HG03354 (cell line): ENCODE measurements at regions not wholly inside any gene's neighbourhood (a gene's known extent, or its start where the extent isn't known, plus 50 kb on each side); places are given as distances from the start of the nearest gene placed in this dataset.
A peak's percentile ranks its signal among the peaks of the same experiment; 100 is the strongest.

Experiments
- ATAC-seq: cut with Tn5 transposase; IDR thresholded peaks from one replicate; pipeline ENCODE4 v1.9.1; 2021; ENCODE audit warnings: mild to moderate bottlenecking; ENCODE audit not compliant: unreplicated experiment, poor library complexity, severe bottlenecking

DNA sequence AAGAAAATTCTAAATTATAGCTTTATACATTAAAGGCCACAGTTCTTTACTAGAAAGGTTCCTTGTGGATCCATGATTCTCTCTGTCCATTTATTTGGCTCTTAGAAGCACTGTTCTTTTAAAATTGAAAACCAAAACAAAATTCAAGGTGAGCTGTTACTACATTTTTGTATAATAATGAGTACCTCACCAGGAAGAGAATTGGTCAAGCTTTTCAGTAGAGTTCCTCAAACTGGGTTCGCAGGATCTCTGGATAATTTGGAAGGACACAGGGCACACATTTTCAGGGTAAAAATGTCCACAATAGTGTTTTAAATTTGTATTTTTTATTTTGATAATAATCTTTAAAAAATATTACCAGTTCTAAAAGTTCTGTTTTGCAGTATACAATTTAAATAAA is 93.0 kb downstream of the PPP1R3A start:
- no peak for ATAC-seq

DNA sequence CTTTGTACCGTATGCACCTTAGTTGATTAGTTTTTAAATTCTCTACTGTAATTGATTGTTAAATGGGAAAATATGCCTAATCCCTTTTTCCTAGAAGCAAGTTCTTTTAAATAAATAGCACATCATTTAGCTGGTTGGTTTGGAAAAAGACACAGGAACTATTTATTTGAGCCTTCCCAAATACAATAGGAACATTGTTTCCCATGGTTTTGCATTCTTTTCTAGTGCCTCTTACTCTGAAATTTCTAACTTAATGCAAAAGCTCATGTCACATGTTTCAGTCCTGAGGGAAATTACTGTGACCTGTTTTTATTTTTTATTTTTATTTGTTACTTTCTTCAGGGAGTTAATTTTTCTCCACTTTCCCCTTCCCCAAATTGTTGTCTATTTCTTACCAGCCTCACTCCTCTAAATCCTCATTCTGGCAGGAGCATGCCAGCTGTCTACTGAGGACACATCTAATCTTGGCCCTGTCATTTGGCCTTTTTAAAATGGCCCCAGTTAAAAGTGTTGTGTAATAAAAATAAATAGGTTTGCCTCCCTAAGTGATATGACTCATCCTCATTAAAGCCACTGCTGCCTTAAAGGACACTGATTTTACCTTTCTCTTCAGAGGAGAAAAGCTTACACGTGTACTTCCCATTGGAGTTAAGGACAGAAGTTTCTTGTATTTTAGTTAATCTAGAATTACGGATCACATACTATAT is 94.5 kb downstream of the PPP1R3A start:
- ATAC-seq, result no peak

DNA sequence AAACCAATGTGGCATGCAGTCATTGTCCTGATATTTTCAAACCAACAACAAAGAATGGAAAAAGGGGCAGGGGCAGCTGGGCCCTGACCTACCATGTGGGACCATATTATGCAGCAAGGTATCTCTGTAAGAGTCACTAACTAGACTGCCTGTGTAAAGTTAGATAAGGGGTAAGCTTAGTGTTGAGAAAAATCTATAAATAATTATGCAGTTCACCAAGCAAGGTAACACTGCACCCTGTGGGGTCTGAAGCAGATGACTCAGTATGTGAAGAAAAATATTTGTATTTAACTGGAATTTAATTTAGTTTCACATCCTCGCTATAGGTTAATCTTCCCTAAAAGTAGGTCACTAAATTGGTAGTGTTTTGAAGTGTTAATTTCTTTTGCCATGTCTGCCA is 99.3 kb downstream of the PPP1R3A start:
- ATAC-seq, result no peak

DNA sequence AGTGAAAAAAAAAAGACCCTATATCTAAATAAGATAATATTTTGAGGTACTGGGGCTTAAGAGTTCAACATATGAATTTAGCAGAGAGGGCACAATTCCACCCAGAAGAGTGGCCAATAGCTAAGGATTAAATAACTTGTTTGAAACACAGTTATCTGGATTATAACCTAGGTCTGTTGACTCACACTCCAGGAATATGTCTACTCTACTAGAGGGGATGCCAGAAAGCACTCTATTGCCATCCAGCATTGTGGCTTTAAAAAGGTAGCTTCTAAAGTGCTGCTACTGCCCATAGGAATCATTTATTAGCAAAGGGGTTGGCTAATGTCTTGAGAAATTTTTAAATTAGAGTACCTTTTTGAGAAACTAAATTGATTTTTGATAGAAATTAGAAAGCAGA is 102.2 kb downstream of the PPP1R3A start:
- ATAC-seq, result no peak

DNA sequence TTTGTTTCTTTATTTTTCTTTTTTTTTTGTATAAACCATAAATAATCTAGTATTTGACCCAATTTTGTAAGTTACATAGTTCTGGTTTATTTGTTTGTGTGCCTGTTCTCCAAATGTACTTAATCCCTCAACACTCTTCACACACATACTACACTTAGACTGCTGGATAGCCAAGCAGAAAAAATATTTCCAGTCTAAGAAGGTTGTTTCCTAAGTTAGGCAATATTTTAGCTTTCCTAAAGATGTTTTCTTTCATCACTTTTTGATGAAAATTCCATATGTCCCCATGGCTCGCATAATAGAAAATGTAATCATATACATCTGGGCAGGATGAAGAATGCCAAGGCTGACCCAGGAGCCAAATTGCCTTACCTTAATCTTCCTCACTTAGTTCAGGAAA is 105.3 kb downstream of the PPP1R3A start:
- ATAC-seq, result no peak

DNA sequence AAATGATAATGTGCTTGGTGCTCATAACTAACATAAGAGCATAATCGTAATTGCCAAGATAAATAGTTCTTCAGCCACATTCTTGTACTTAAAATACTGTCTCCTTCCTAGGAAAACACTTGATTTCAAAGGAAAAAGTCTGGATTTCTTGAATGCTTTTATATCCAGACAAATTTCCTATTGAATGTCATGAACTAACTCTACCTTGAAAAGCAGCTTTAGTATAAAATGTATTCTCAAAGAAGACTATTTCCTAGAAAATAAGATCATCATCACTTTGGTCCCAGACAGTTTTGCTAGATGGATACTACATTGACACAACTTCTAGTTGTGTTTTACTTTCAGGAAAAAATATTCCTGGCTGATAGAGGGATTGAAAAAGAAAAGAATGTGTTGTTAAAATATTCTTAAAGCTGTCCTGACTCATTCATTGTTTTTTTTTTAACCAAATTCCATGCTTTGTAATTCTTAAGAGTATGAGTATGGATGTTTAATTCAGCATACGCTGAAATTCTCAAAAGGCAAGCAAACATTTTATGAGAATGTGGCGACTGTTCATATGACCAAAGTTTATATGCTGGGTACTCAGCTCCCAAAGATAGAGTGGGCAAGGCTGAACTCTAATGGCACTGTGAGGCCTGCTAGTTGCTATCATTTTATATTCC is 106.1 kb downstream of the PPP1R3A start:
- no peak for ATAC-seq

DNA sequence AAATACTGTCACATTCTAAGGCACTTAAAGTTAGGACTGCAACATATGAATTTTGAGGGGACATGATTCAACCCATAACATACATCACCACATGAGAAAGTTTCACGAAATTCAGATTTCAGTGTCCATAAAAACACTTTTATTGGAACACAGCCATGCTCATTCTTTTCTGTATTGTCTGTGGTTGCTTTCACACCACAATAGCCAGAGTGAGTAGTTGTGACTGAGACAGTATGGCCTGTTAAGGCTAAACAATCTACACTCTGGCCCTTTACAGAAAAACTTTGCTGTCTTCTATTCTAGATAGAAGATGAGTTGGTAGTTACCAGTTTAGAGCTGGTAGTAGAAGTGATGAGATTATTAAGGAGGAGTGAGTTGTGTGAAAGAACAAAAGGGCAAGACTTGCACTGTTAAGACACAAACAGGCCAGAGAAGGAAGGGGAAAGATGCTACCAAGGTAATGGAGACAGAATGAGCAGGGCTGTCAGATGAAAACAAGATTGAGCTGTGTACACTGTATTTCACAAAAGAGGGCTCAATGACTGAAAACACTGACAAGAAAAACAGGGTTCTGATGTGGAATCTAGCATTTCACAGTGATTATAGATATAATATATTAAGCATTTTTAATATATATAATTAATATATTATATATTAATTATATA is 108.6 kb downstream of the PPP1R3A start:
- no peak for ATAC-seq

DNA sequence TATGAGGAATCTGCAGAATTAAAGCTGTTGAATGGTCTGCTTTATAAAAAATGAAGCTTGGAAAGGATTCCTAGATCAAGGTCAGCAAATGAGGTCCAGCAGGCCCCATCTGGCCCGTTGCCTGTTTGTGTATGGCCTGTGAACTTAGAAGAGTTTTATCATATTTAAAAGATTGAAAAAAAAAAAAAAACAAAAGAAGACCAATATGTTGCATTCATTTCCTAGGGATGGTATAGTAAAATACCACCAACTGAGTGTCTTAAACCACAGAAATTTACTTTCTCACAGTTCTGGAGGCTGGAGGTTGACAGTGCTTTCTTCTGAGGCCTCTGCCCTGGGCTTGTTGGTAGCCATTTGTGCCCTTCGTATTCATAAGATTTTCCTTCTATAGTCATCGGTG is 109.2 kb downstream of the PPP1R3A start:
- no peak for ATAC-seq

DNA sequence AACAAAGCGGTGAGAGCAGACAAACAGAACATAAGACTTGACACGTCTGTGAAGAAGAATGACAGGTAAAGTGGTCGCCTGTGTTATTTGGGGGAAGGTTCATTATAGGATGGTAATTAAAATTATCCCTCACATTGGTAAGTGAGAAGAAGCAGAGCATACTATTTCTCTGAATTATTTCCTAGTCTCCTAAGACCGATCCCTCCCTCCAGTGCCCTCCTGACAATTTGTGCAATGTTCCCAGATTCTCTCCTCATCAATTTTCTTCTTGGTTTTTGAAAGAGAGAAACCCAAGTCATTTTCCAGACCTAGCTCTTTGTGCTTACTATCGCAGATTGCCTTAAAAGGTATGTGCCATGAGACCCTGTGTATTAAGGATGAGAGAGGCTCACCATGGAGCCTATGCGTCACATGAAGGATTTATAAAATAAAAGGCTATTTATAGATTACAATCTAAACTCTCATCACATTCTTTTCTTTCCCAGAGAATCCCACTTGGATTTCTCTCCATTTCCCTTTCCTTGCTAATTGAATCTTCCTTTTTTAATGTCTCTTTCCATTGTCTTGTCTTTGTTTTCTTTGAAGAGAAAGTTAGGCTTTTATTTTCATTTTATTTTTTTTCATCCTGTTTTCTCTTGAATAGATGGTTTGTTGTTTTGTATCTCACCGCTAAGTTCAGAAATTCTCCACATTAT is 112.0 kb downstream of the PPP1R3A start:
- ATAC-seq, result no peak

DNA sequence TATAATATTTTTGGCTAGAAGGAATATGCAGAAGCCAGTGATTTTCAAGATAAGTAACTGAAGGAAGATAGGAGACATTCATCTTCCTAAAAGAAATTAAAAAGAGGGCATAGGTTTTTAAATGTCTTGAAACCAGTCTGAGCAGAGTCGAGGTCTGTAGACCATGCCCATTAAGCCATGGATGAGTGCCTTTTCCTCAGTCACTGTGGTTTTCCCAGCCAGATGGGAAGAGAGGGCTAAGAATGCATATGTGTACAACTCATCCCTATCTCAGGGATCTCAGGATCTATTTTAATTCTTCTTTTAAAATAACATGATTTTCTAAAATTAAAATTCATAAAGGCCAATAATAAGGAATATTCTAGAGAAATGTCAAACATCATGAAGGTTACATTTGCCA is 112.8 kb downstream of the PPP1R3A start:
- no peak for ATAC-seq

DNA sequence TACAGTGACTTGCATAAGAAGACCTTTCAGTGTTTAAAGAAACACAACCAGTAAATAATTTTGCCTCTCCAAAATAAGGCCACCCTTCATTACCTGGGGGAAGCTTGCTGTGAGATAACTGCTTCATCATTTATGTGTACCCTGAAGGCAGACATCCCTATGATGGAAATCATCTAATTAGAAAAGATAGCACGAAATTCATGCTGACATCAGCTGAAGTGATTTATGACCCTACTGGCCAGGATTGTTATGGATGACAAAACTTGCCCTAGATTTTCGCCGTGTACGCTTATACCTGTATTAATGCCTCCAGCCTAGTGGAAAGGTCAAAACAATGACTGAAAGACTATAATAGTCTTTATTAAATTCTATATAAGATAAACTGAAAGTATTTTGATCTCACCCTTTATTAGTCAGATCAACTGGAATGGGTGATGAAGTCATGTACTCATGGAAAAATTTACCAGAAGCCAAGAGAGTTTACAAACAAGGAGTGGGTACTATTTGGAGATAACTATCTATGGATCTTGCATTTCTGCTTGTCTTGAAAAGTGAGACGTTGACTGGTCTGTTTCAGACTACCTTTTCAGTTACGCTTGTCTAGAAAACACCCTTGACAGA is 114.2 kb downstream of the PPP1R3A start:
- ATAC-seq, result no peak

DNA sequence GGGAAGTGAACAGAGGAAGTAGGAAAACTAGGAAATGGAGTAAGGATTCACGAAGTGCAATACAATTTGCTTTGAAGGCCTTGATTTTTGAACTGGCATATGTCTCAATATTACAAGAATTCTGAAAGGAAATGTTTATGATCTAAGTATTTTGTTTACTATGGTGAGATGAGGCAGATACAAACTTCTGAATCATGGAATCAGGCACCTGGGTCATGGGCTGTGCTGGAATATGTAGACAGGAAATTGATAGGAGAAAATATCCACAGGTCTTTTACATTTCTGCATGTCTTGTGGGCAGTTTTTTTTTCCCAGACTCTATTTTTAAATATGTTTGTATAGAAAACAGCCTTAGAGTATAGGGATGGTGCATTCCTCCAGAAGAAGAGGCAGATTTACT is 117.1 kb downstream of the PPP1R3A start:
- no peak for ATAC-seq

DNA sequence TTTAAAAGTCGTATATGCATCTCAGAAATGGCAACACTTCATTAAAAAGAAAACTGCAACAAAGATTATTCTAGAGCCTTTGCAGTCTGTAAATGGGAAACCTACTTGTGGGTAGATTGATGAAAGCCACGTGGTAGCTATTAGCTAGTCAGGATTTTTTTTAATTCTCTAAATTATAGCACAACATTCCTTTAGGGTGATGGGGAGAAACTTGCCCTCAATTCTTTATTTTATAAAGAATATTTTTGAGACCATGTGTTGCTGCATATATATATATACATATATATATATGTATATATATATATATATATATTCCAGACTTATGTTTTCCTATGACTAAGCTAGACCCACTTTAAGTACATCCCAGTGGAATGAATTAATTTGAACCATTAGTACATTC is 118.0 kb downstream of the PPP1R3A start:
- no peak for ATAC-seq

DNA sequence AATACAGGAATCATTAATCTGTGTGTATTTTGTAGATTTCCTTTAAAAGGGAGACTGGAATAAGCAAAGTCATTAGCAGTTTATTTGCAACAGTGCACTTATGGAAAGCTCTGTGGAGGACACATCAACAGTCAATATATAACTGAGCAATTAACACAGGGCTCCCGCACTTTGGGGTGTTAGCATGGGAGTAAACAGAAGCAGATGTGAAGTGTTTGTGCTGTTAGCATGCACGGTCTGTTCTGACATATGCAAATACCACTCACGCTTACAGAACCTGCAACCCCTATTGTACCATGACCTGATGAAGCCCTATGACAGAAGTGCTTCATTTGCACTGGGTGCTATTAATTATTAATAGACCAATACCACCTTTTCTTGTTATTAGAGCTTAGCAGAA is 118.9 kb downstream of the PPP1R3A start:
- peak; percentile 99 for ATAC-seq

DNA sequence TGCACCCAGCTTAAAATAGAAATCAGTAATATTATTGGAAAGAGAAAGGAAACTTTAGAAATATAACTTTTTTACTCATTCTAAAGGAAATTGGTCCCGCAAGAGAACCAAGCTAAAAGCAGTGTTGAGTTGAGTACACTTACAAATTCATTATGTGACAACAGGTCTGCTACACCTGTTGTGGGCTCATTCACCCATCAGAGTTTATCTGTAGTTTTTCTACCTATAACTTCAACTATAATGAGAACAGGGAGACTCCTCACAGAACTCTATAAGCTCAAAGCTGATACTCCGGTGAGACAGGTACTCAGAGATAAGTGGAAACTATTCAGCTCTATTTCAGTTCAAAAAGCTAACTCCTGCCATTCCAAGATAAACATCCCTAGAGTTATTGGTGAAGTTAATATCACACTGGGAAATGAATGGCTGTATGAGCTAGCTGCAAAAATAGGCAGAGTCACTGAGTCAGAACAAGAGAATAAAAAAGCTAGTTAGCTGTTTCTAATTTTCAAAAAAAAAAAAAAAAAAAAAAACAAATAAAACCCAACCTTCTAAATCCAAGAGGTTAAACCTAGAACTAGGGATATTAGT is 121.3 kb downstream of the PPP1R3A start:
- no peak for ATAC-seq

DNA sequence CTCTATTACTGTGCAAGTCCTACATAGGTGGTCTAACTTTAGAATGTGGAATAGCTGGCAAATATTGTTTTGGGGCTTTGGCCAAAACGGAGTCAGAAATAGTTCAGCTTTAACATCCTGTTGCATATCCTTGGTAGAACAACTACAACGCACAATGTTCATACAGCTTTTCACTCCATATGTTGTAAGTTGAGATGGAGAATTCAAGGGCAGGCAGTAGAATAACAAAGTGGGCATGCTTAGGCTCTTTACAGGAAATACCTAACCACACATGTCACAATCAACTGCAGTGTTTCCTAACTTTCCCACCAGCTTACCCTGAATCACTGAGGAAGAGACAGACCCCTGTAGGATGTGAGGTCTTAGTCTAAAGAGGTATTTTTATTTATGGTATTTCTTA is 122.3 kb downstream of the PPP1R3A start:
- no peak for ATAC-seq

DNA sequence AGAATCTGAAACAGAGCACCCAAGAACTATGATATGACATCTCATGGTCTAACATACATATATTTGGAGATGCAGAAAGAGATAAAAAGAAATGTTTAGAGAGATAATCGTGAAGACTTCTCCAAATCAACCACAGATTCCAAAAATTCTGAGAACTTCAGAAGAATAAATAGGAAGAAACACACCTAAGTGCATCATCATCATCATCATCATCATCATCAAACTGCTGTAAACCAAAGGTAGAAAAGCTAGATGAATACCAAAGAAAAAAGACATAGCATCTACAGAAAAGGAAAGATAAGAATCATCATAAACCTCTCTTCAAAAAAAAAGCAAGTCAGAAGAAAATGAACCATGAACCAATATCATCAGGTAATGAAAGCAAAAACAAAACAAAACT is 124.2 kb downstream of the PPP1R3A start:
- no peak for ATAC-seq

DNA sequence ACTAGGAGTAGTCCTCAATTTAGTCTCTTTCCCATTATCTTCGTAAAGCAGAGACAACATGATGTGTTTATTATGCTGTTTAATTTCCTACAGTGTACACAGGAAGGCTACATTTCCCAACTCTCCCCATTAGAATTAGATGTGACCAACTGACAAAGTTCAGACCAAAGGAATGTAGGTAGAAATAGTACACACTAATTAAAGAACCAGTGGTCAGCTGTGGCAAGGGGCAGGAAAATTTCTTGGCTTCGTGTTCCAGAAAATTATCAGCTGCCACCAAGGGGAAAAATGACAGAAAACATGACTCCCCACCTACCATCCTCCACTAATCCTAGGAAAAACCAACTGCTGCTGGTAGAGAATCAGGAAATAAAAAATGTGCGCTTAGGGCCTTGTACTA is 125.6 kb downstream of the PPP1R3A start:
- ATAC-seq, result no peak

DNA sequence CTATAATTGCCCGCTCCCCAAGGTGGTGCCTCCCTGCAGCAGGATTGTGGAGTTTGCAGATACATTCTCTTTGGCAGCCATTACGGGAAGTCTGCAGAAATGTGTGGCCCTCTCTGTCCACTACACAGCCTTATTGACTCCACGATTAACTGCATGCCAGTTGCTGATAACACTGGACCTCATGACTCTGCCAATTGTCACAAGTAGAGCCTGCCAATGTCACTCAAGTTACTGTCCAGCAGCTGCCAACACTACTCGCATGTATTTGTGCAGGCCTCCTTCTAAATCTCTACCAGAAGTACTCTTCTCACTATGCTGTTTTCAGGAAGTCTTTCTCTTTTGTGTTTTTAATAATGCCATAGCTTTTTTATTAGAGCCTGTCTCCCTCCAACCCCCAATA is 128.8 kb downstream of the PPP1R3A start:
- ATAC-seq, result no peak

DNA sequence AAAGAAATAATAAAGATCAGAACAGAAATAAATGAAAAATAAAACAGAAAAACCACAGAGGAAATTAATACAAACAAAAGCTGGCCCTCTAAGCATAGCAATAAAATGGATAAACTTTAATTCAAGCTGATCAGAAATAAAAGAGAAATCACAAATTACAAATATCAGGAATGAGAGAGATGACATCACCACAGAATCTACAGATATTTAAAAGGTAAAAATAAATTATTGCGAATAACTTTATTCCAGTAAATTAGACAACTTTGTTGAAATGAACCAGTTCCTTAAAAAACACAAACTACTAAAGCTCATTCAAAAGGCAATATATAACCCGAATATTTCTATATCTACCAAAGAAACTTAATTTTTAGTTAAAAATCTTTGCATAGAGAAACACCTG is 131.7 kb downstream of the PPP1R3A start:
- ATAC-seq, result no peak
